Gastrocnemius medialis (tissue), 4 donors: ENCODE measurements at regions not wholly inside any gene's neighbourhood (a gene's known extent, or its start where the extent isn't known, plus 50 kb on each side); places are given as distances from the start of the nearest gene placed in this dataset.
"Not testable (repeated sequence)": the region's sequence is repeated elsewhere in the genome, so short reads cannot be mapped to it uniquely, and the experiment has no call there.

ENCODE experiments used
- ATAC-seq, 2 donors: fragments of 150-250 bp; one replicate each; pipeline ENCODE4 v1.9.1; 2016
- DNase-seq, 2 donors: peaks; one replicate each; pipeline ENCODE4 v3.0.0-alpha.2; 2019
- H3K27ac ChIP-seq, 4 donors: fragments of 200-600 bp; sonication (generic); 1 replicate in 1 of 4; 2 replicates in 3 of 4; pipeline ENCODE4 v1.5.1; 2016 to 2018; ENCODE audit warnings: mild to moderate bottlenecking in 2 of 4, moderate library complexity in 1 of 4
- H3K27me3 ChIP-seq, 3 donors: fragments of 200-600 bp; sonication (generic) in 2 of 3; 1 replicate in 1 of 3; 2 replicates in 2 of 3; pipeline versions ENCODE4 v1.5.1 to v1.6.0; 2016 to 2019; ENCODE audit warnings: mild to moderate bottlenecking in 1 of 3, moderate library complexity in 1 of 3
- H3K36me3 ChIP-seq, 2 donors: fragments of 200-600 bp; sonication (generic) in 1 of 2; one replicate each; pipeline ENCODE4 v1.5.1; 2017 to 2018
- H3K4me1 ChIP-seq, 2 donors: fragments of 200-600 bp; sonication (generic) in 1 of 2; one replicate each; pipeline ENCODE4 v1.5.1; 2016 to 2017; ENCODE audit warnings: mild to moderate bottlenecking in 2 of 2
- H3K4me3 ChIP-seq, 4 donors: fragments of 200-600 bp; sonication (generic) in 3 of 4; 1 replicate in 1 of 4; 2 replicates in 3 of 4; pipeline ENCODE4 v1.5.1; 2016 to 2019; ENCODE audit warnings: mild to moderate bottlenecking in 2 of 4
- H3K9me3 ChIP-seq, 3 donors: fragments of 200-600 bp; sonication (generic) in 2 of 3; 1 replicate in 1 of 3; 2 replicates in 2 of 3; pipeline ENCODE4 v1.5.1; 2016 to 2019
- CTCF ChIP-seq, 5 experiments: fragments of 450-650 bp in 3 of 5; fragments of 200-600 bp in 2 of 5; sonication (generic) in 2 of 5; IDR thresholded peaks in 4 of 5; conservative IDR thresholded peaks in 1 of 5; 1 replicate in 4 of 5; 2 replicates in 1 of 5; pipeline ENCODE4 v1.5.1; 2016 to 2019; ENCODE audit warnings: antibody characterized with exemption in 5 of 5, mild to moderate bottlenecking in 3 of 5, moderate library complexity in 3 of 5
- POLR2A ChIP-seq, 2 donors: fragments of 450-650 bp; IDR thresholded peaks; one replicate each; pipeline ENCODE4 v1.6.1; 2017; ENCODE audit warnings: antibody characterized with exemption in 2 of 2, mild to moderate bottlenecking in 2 of 2, moderate library complexity in 2 of 2
- in situ Hi-C, 4 donors: fragments of 200-750 bp; cut with MboI; loops; one replicate each; pipeline versions ENCODE4 v1.15.0 to v1.8.0; 2017; ENCODE audit warnings: low sequenced_read_pairs in 4 of 4
- intact Hi-C: fragments of 100-400 bp; cut with DNase I; formaldehyde crosslinking; loops from one replicate; pipeline ENCODE4 v1.15.1; 2023; ENCODE audit warnings: low total_unique reads

DNA sequence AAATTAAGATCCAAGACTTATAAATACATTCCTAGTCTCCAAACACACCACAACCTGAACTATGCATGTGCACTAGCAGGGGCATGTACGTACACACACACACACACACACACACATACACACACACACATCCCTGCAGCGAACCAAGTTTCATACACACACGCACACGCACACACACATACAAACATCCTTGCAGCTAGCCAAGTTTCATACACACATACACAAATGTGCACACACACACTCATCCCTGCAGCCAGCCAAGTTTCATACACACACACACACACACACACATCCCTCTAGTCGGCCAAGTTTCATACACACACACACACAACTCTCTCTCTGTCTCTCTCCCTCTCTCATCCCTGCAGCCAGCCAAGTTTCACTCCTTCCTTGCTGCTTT is 82.7 kb upstream of the WIPF3 start:
- ATAC-seq, result no peak
- in situ Hi-C loops, result no loop called here
- no peaks in the 10 kb centered on the region for H3K9me3 ChIP-seq
- H3K27me3 ChIP-seq, result no peaks in the 10 kb centered on the region
- no peaks in the 10 kb centered on the region for H3K4me1 ChIP-seq
- intact Hi-C loops, result no loop called here
- H3K36me3 ChIP-seq, result no peaks in the 10 kb centered on the region
- no peak for DNase-seq
- H3K27ac ChIP-seq, result no peak overlapping the region
- H3K4me3 ChIP-seq, result no peak overlapping the region
- no peak for TF ChIP-seq POLR2A (IDR thresholded peaks at IDR 0.05)
- TF ChIP-seq CTCF (IDR thresholded peaks at IDR 0.05 in 4 of 5, conservative IDR thresholded peaks at IDR 0.05 in 1 of 5), result no peak

GRCh38 chr7:29729534-29730165 is 76.7 kb upstream of the WIPF3 start:
- in situ Hi-C loops, ATAC-seq, H3K9me3 ChIP-seq: not testable (repeated sequence)

GRCh38 chr7:29734246-29734731 is 72.0 kb upstream of the WIPF3 start:
- no peaks in the 10 kb centered on the region for H3K36me3 ChIP-seq
- H3K27me3 ChIP-seq, result no peaks in the 10 kb centered on the region
- intact Hi-C loops (no loop called here), in situ Hi-C loops (no loop called here)
- no peak for TF ChIP-seq POLR2A (IDR thresholded peaks at IDR 0.05)
- H3K27ac ChIP-seq, result no peak overlapping the region
- DNase-seq (no peak), ATAC-seq (no peak)
- H3K9me3 ChIP-seq, result no peaks in the 10 kb centered on the region
- no peak overlapping the region for H3K4me3 ChIP-seq
- H3K4me1 ChIP-seq, result no peaks in the 10 kb centered on the region

More at GRCh38 chr7:29729534-29730165, 76.7 kb upstream of the WIPF3 start:
- H3K27ac ChIP-seq, intact Hi-C loops, H3K36me3 ChIP-seq, H3K4me1 ChIP-seq, H3K4me3 ChIP-seq, H3K27me3 ChIP-seq, DNase-seq: not testable (repeated sequence)

DNA sequence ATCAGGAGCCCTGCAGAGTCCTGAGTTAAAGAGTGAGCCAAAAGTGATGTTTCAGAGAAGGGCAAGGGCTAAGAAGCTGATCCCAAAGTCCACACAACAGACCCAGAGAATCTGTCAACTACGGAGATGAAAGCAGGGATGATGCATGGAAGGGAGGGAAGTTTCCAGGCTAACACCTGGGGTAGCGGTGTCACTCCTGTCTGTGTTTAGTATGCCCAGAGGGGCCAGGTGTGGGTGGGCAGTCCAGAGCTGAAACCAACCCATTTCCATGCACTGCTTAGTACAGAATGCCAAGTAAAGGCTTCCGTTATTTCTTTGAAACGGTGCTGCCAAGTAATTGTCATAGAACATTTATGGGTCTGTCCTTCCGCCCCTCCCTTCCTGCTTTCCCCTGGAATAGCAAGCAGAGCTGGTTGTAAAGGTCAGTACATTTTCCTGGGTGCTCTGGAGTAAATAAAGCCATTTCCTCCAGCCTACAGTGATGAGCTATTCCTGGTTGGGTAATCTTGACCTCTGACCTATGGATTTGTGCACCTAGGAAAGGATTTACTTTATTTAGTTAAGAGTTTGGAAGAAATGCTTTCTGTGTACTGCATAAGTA is 58.6 kb upstream of the WIPF3 start:
- intact Hi-C loops, result loop anchor here (1.0 to 10.0 kb wide), 3 partner anchors 60 to 174 kb away; partner anchors contain the start of gene WIPF3
- H3K4me3 ChIP-seq, H3K27me3 ChIP-seq, DNase-seq, H3K27ac ChIP-seq, H3K9me3 ChIP-seq, H3K4me1 ChIP-seq, ATAC-seq, H3K36me3 ChIP-seq: not testable (repeated sequence)
- in situ Hi-C loops, result loop anchor here in 1 of 4 donors (5.0 kb wide), 1 partner anchor 175 kb away; no protein-coding TSS in a partner anchor

- ATAC-seq, result peak; percentile 82 to 93
- DNase-seq, result no peak
- in situ Hi-C loops (loop anchor here in 1 of 4 donors (5.0 kb wide), 1 partner anchor 174 kb away; no protein-coding TSS in a partner anchor), intact Hi-C loops (loop anchor here (1.0 to 10.0 kb wide), 3 partner anchors 59 to 173 kb away; partner anchors contain the start of gene WIPF3)
- H3K27ac ChIP-seq, result no peak overlapping the region
- no peaks in the 10 kb centered on the region for H3K4me1 ChIP-seq
- H3K4me3 ChIP-seq, result no peak overlapping the region
- no peaks in the 10 kb centered on the region for H3K36me3 ChIP-seq
- H3K27me3 ChIP-seq, result no peaks in the 10 kb centered on the region
- no peaks in the 10 kb centered on the region for H3K9me3 ChIP-seq
- peak in 4 of 5 experiments; percentile 27 to 66 (median 50) for TF ChIP-seq CTCF (IDR thresholded peaks at IDR 0.05 in 4 of 5, conservative IDR thresholded peaks at IDR 0.05 in 1 of 5)
- no peak for TF ChIP-seq POLR2A (IDR thresholded peaks at IDR 0.05)
These were observed 57.8 kb upstream of the WIPF3 start for GRCh38 chr7:29748286-29749099.
